GM18526 (cell line): ENCODE measurements at regions not wholly inside any gene's neighbourhood (a gene's known extent, or its start where the extent isn't known, plus 50 kb on each side); places are given as distances from the start of the nearest gene placed in this dataset.

Experiments
- POLR2A ChIP-seq: IDR thresholded peaks from 3 replicates; pipeline ENCODE4 v1.6.1; 2011; ENCODE audit not compliant: insufficient read length; ENCODE audit errors: extremely low read depth

GRCh38 chr15:69802432-69802831 is 295.3 kb downstream of the TLE3 start:
- TF ChIP-seq POLR2A = no peak

- no peak for TF ChIP-seq POLR2A
These were observed 292.9 kb downstream of the TLE3 start for GRCh38 chr15:69804786-69805185.

- TF ChIP-seq POLR2A = no peak
These were observed 292.3 kb downstream of the TLE3 start for GRCh38 chr15:69805248-69805953.

GRCh38 chr15:69806287-69806915 is 291.3 kb downstream of the TLE3 start:
- TF ChIP-seq POLR2A = no peak

GRCh38 chr15:69807721-69808120 is 290.0 kb downstream of the TLE3 start:
- no peak for TF ChIP-seq POLR2A

GRCh38 chr15:69808756-69809155 is 289.0 kb downstream of the TLE3 start:
- no peak for TF ChIP-seq POLR2A

GRCh38 chr15:69809421-69809820 is 288.3 kb downstream of the TLE3 start:
- no peak for TF ChIP-seq POLR2A

- TF ChIP-seq POLR2A = no peak
These were observed 287.0 kb downstream of the TLE3 start for GRCh38 chr15:69810431-69811354.

- no peak for TF ChIP-seq POLR2A
These were observed 284.9 kb downstream of the TLE3 start for GRCh38 chr15:69812861-69813261.

- TF ChIP-seq POLR2A = no peak
These were observed 283.8 kb downstream of the TLE3 start for GRCh38 chr15:69813881-69814280.

GRCh38 chr15:69814932-69815331 is 282.8 kb downstream of the TLE3 start:
- no peak for TF ChIP-seq POLR2A

- TF ChIP-seq POLR2A = no peak
These were observed 281.9 kb downstream of the TLE3 start for GRCh38 chr15:69815793-69816192.

- TF ChIP-seq POLR2A = no peak
These were observed 281.2 kb downstream of the TLE3 start for GRCh38 chr15:69816522-69816921.

- no peak for TF ChIP-seq POLR2A
These were observed 279.2 kb downstream of the TLE3 start for GRCh38 chr15:69818529-69818928.

- TF ChIP-seq POLR2A = no peak
These were observed 278.3 kb downstream of the TLE3 start for GRCh38 chr15:69819371-69819770.

GRCh38 chr15:69820819-69821218 is 276.9 kb downstream of the TLE3 start:
- TF ChIP-seq POLR2A = no peak

- no peak for TF ChIP-seq POLR2A
These were observed 274.4 kb downstream of the TLE3 start for GRCh38 chr15:69823223-69823907.
